ENCODE measurements at regions not wholly inside any gene's neighbourhood (a gene's known extent, or its start where the extent isn't known, plus 50 kb on each side); places are given as distances from the start of the nearest gene placed in this dataset.
"Not testable (repeated sequence)": the region's sequence is repeated elsewhere in the genome, so short reads cannot be mapped to it uniquely, and the experiment has no call there.

DNA sequence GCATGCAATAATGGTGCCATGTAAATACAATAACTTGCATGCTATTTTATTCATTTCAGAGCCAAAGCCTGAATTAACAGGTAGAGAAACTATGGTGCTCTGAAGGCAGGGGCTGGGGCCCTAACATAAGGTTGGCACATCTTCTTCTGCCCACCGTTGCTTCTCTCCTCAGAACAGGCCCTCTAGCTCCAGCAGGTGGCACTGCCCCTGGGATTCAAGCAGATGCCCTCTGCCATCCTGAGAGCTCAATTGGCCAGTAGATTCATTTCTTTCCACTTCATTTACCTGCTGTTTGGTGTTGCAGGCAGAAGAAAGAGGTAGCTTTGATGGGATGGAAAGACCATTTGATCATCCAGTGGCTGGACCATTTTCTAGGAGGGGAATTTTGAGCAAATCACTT, 130.5 kb downstream of the FOXB1 start:
- no peak for DNase-seq (ENCODE audit: low spot score)

DNA sequence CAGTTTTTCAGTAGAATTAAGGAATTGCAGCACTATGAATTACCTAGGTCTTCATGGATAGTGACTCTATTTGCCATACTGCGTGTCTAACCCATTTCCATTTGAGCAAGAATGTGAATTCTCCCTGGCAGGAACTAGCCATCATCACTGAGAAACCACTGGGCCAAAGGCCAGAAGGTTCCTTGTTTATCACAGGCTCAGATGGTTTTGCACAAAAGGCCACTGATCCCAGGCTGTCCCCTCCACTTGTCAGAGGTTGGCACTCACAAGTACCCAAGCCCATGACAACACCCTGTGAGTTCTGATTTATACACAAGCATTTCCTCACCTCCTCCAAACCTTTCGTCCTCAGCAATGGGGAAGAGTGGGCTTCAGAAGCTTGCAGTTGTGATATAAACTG, 131.8 kb downstream of the FOXB1 start:
- DNase-seq (ENCODE audit: low spot score) = no peak

DNA sequence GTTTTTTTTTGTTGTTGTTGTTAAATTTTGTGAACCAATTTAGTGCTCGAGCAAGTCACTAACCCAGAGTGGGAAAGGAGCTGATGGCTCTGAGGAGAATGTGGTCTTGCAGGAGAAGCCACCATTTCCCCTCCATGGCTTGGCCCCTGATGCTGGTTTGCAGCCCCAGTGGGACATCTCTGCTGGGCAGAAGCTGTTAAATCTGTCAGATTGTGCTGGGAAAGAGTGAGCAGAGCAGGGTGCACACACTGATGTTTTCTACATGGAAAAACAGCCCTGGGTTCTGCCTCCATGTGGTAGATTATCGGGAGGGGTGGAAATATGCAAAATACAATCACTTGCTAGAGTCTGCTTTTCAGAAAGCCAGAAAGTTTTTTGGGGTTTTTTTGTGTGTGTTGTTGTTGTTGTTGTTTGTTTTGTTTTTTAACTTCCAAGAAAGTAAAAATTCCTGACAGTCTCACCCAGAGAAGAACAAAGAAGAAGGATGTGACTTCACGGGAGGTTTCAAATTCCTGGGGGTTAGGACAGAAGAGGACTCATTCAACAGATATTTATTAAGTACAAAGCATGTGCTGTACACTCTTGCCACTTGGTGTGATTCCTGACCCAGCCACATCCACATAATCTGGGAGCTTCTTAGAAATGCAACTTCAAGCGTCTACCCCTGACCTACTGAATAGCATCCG, 133.7 kb downstream of the FOXB1 start:
- no peak for DNase-seq (ENCODE audit: low spot score)

DNA sequence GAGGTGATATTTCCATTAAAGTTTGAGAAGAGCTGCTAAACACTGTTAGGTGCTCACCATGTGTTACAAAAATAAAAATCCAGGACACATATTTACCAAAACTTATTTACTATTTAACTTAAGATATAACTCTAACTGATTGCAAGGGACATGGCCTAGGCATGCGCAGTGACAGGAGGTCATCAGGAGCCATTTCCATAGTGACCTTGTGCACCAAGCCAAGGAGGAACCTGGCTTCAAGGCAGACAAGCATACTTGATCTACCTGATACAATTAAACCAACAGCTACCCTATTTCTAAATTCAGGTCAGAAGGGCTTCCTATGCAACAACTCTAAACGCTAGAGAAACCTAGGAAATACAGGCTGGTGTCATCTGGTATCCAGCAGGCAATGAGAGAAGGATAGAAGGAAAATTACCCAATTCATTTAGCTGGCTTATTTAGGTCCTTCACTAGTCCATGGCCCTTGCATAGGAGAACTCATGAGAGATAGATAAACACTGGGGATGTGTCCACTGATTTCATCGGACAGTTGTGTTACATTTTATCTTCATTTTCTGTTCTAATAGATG, 134.4 kb downstream of the FOXB1 start:
- DNase-seq (ENCODE audit: low spot score) = no peak

DNA sequence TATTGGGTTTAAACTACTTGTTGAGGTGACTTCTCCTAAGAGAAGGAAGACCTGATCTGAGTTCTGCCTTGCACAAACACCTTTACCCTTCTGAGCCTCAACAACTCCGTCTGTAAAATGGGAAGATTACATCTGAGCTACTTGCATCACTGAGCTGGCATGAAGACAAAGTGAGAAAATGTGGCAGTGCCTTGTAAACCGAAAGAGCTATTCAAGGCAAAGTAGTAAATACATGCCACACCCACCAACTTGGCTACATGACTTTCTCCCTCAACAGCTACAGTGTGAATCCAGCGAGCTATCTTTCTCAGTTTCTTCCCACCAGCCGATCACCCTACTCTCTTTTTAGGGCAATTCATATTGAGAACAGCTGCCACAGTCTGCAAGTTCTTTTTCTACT, 148.3 kb downstream of the FOXB1 start:
- DNase-seq (ENCODE audit: low spot score) = no peak

DNA sequence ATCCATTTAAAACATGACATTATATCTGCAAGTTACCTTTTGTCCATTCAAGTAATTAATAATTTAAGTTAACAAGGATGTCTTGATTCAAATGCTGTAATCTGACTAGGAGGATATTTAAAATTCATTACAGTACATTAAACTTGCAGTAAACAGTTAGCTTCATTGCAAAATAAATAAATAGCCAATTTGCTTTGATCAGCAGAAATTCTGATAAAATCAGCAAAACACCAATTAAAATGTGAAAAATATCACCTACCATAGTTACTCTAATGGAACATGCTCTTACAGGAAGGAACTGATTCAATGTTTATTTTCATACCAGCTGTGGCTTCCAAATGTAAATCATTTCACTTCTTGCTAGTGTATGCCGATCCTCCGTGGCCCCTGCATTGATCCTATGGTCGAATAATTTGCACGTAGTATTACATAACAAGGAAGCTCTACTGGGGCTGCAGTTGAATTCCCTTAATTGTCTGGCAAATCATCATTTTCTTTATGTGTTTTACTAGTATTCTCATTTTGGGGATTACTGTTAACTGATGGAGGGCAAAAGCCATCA, 150.7 kb downstream of the FOXB1 start:
- DNase-seq (ENCODE audit: low spot score) = no peak

DNA sequence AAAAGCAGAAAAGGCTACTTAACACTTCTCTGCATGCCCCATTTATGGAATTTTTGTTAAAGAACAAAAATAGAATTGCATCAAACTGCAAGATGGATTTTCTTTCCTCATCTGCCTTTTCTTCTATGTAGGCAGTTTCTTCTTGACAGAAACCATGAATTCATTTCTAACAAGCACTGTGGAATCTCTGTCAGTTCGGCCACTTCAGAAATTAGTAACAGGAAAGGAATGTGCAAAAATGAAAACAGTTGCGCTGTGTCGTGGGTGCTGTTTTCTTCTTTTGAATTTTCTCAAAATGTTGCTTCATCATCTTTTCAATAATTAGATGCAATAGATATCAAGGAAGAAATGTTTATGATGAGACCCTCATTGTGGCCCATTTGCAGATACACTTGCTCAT, 151.6 kb downstream of the FOXB1 start:
- DNase-seq (ENCODE audit: low spot score) = peak; percentile 49

DNA sequence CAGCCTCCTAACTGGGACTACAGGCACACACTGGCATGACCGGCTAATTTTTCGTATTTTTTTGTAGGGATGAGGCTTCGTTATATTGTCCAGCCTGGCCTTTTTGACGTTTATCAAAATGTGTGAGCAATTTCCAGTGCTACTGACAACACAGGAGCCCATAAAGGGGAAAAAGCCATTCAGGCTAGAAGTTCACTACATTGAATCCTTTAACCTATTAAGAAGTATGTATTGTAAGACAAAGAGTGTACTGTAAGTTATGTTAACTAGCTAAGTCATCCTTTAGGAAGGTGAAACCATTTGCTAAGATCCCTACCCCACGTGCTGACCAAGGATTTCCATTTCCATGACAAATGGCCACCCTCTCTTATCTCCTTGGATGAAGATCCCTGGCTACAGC, 156.8 kb downstream of the FOXB1 start:
- DNase-seq (ENCODE audit: low spot score) = no peak

DNA sequence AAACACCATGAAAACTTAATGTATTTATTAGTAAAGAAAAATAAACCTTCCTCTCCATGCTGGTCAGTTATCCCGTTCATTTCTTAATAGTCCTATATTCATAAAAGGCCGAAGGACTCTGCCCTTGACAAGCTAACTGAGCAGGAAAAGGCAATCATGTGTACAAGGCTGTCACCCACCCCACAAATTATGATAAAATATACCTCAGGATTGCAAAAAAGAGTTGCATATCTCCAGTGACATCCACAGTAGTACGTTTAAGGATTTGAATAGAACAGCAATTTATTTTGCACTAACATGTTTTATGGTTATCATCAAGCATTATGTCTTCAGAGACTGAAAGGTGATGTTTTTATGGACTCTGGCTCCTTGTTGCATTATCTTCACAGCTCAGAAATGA, 157.6 kb downstream of the FOXB1 start:
- DNase-seq (ENCODE audit: low spot score) = no peak

DNA sequence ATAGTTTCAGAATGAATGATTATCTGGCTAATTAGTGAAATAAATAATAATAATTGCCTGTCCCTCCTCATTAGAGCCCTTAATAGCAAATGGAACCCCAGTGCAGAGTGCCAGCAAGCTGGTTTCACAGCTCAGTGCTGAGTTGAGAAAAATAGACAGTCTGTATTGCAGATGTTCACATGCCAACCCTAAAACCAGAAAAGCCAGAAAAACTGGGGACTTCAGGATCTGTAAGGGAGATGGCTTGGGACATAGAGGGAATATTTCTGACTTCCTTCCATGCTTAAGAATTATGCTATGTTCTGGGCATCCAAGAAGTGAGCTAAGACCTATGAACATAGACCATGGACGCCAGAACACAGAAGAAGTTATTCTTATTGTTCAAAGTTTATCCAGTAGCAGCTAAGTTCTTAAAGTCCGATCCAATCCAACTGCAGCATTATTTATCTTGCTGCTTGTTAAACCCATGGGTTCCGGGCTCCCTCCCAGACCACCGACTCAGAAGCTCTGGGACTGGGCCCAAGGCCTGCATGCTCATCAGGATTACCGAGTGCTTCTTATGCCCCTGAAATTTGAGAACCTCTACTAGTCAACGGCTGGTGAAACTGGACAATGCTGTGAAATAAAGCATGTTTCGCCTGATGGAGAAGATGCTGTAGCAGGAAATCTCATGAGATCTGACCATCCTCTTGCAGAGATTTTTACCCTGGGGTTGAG, 158.3 kb downstream of the FOXB1 start:
- no peak for DNase-seq (ENCODE audit: low spot score)

DNA sequence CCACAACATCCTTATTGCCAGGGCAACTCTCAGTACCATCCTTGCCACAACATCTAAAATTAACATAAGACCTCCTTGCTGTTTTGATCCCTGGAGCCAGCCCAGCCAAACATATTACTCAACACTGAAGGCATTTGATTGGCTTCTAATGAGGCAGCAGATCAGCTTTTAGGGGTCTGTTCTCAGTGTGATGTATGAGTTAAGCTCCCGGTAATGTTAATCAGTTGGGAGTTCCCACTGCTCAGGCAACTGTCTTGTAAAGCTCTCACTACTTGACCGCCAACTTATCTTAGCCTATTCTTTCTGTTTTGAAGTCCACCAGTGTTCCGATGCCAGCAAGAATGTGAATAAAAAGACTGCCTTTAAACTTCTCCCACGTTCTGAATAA, 158.9 kb downstream of the FOXB1 start:
- no peak for DNase-seq (ENCODE audit: low spot score)

DNA sequence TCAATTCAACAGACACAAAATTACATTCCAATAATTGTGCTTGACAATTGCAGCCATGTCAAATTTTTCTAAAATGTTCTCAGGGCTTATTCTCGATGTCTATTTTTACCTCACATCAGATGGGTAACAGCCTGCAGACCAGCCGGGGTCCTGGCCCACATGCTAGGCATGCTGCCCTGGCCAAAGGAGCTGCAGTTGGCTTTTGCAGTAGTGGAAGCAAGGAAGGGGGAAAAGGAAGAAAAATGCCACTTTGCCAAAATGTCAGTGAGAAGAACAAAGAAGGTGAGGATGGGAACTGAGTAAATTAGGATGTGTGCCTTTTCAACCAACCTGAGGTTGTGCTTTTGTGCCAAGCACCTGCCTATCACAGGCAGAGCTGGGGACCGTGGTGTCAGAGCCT, 161.0 kb downstream of the FOXB1 start:
- no peak for DNase-seq (ENCODE audit: low spot score)

DNA sequence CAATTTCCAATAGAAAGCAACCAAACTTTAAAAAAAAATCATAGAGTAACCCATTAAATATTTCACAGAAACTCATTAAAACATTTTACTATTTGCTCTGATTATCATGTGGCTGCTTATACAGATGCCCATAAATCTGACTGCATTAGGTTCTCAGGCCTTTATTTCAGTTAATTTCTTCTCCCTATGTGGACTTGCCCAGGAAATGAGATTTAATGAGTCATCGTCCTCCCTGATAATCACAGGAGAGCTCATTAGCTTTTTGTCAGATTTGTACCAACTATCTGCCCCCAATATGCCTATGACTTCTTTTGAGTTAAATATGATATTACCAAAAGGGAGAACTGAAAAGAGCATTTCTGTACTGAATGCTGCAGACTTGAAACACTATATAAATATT, 168.0 kb downstream of the FOXB1 start:
- DNase-seq (ENCODE audit: low spot score) = no peak

DNA sequence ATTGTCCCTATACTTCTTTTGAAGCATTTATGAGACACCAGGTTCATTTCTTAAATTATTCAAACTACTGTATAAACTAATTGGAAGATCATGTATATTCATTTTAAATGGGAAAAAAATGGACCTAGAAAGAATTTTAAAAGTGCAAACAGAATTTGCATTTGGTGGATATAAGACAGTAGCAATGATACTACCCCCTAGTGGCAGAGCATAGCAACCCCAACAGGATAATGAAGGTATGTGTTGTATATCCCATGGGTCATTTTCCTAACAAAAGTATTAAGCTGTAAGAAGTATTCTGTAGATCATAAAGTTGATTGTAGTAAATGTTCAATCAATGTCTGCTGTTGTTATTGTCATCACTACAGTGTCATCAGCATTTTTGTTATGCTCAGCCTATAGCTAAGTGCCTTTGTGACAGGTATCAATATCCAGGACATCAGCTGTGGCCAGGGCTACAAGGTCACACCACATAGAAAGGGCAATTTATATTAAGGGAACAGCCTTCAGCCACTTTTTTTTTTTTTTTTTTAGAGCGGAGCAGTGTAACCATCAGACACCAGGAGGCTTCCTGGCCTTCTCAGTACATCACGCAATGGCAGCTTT, 175.8 kb downstream of the FOXB1 start:
- DNase-seq (ENCODE audit: low spot score) = peak; percentile 4

DNA sequence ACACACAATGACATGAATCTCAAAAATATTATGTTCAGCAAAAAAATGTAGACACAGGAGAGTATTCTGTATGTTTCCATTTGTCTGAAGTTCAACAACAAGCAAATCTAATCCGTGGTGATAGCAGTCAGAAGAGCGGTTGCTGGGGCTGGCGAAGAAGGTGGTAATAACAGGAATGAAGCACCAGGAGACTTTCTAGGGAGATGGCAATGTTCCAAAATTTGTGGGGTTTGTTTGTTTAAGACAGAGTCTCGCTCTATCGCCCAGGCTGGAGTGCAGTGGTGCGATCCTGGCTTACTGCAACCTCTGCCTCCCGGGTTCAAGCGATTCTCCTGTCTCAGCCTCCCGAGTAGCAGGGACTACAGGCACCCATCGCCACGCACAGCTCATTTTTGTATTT, 177.8 kb downstream of the FOXB1 start:
- not testable (repeated sequence) for DNase-seq (ENCODE audit: low spot score)

DNA sequence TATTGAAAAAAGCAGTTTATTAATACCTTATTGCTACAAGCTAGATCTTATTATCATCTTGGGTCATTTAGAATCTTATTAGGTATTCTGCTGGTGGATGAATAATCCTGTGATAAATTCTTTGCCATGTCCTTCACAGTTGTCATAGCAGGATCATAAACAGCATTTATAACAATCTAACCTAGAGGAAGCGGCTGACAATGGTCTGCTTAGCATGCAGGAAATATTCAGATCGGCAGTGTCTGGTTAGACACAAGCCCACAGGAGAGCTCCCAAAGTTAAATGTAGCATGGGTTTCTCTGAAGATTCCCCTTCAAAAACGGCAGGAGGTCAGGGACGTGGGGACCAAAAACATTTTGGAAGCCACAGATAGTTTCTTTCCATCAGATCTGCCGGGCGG, 179.3 kb downstream of the FOXB1 start:
- no peak for DNase-seq (ENCODE audit: low spot score)

DNA sequence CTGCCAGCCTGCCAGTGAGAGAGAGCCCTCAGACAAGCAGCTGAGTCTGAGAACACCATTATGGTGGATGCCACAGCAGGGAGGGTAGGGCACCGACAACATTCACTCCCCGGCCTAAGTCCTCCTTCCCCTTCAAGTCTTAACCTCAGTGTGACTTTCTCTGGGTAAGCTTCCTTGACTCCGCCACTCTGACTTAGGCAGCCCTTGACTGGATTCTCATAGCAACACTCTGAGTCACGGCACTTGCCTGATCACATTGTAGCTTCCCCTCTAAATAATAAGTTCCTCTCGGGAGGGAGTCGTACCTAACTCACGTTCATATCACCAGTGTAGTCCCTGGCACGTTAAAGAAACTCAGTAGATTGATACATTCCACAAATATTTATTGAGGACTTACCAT, 180.5 kb downstream of the FOXB1 start:
- DNase-seq (ENCODE audit: low spot score) = no peak

DNA sequence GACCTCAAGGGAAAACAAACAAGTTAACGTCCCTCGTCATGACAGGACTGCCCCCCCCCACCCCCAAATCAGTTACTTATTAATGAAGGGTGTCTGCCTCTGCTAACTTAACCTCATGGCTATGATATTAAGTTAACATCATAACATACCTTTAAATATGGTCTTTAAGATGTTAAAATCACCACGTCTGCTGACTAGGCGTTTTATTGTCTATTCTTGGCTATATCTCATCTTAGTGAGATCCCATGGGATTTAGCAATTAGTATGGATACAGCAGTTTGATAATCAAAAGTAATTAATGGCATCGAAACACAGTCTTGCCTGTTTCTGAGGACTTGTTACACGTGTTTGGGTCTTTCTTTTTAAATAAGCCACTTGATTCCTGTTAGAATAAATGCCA, 186.9 kb downstream of the FOXB1 start:
- no peak for DNase-seq (ENCODE audit: low spot score)

DNA sequence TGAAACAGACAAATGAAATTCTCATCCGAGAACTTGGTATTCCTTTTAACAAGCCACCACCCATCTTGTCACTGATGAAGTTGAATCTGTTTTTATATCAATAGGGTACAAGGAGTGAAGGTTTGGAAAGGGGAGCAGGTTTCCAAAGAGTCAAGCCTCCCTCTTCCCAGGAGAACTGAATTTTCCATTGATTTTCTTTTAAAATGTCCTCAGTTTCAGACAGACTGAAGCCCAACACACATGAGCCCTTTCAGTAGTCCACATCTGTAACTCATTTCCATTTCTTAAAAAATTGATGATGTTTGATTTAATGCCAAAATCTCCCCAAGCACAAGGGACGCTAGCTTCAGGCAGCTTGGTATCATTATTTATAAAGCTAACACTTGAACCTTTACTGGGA, 187.7 kb downstream of the FOXB1 start:
- no peak for DNase-seq (ENCODE audit: low spot score)

DNA sequence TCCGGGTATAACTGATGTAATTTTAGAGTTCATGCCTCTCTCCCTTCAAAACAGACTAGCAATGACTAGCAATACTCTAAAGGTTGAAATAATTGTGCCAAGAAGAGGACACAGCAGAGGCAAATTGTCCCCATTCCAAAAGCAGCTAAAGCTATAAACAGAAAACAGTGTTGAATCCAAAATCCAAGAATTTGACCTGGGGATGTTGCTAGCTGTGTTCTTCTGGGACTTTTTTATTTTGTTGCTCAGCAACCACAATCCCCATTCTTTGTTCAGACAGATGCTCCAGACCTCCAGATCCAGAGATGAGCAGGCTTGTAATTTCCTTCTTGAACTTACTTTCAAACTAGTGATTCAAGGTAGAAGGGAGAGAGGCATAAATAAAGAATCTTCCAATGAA, 191.5 kb downstream of the FOXB1 start:
- no peak for DNase-seq (ENCODE audit: low spot score)

DNA sequence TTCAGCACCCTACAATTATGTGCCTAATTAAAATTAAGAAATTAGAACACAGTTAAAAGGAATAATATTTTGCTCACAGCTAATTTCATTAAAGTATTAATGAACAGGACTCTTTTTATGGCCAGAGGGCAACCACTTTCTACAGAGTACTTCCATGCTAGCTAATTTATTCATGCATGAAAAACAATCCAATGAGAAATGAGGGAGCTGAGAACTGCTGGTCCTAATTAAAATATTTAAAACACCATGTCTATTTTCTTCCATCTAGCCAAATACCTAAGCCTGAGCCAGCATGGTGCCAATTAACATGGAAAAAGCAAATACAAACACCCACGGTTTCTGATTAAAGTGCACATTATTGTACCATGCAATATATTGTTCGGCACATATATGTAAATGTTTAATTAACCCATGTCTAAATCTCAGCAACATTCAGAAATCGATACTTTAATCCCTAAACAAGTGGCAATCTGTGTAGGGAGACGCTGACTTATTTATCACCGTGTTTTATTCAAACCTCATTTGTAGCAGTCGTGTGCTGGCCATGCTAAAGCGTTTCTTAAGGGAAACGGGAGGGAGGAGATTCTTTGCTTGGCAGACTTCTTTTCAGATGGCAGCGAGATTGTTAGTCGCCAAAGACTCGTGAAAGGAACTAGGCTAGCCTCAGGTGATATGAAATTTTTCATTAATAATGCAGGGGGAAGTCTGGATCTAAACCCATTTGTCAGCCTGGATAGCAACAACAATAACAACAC, 193.5 kb downstream of the ANXA2 start:
- DNase-seq (ENCODE audit: low spot score) = no peak

DNA sequence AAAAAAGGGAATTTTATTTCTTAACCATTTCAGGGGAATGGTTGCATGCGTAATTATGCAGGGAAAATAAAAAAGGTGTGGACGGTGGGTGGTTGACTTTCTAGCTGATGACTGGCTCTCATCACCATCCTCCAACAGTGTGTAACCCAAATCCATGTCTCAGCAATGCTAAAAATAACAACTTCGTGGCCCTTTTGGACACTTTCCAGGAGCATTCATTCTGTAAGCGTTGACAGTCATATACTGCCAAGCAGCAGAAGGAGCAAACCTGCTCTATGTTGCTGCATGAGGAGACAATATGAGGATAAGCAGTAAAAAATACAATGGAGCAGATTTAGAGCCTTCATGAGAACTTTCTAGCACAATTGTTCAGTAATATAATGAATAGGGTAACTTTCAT, 189.1 kb downstream of the ANXA2 start:
- no peak for DNase-seq (ENCODE audit: low spot score)

Data from umbilical cord (tissue), 1 donor.